ENCODE measurements at regions not wholly inside any gene's neighbourhood (a gene's known extent, or its start where the extent isn't known, plus 50 kb on each side); places are given as distances from the start of the nearest gene placed in this dataset.

DNA sequence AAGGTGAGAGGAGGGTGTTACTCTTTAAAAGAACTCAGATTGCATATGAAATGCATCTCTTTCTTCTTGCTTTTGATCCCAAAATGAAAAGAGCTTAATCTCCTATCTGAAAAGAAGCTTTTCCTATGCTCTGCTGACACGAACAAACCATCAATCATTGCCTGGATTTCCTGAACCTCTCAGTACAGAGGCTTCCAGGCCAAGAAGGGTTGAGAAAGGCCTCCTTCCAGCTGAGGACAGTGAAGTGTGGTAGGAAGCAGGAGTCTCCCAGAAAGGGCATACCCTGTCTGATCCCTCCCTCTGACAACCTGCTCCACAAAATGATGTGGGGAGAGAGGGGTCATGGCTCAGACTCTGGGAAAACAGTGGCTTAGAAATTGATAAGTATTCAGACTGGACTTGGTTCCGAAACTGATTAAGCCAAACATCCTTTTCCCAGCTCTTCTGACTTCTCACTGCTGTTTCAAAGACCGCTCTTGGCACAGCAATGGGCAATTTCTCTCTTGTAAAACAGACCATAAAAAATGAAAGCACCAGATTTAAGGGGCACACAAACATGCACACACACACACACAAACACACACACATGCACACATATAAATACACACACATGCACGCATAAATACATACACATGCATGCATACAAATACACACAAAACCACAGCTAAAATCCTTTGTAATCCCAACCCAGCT lies 310.3 kb downstream of the SIPA1L2 start:
- no peak for TF ChIP-seq TOX (CRISPR knock-in tag; IDR thresholded peaks at IDR 0.05; ENCODE audit: borderline replicate concordance)
- TF ChIP-seq BACH2 (CRISPR knock-in tag; IDR thresholded peaks at IDR 0.05; ENCODE audit: borderline replicate concordance), result no peak
- no peak for TF ChIP-seq ZNF70 (CRISPR knock-in tag; IDR thresholded peaks at IDR 0.05)
- no peak for TF ChIP-seq RARB (CRISPR knock-in tag; IDR thresholded peaks at IDR 0.05)
- TF ChIP-seq, protein P1, sequence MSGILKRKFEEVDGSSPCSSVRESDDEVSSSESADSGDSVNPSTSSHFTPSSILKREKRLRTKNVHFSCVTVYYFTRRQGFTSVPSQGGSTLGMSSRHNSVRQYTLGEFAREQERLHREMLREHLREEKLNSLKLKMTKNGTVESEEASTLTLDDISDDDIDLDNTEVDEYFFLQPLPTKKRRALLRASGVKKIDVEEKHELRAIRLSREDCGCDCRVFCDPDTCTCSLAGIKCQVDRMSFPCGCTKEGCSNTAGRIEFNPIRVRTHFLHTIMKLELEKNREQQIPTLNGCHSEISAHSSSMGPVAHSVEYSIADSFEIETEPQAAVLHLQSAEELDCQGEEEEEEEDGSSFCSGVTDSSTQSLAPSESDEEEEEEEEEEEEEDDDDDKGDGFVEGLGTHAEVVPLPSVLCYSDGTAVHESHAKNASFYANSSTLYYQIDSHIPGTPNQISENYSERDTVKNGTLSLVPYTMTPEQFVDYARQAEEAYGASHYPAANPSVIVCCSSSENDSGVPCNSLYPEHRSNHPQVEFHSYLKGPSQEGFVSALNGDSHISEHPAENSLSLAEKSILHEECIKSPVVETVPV (CRISPR knock-in tag; IDR thresholded peaks at IDR 0.05), result no peak
- no peak for TF ChIP-seq ARNTL (CRISPR knock-in tag; IDR thresholded peaks at IDR 0.05; ENCODE audit: borderline replicate concordance, low read depth)
- no peak for TF ChIP-seq TCF4 (CRISPR knock-in tag; IDR thresholded peaks at IDR 0.05; ENCODE audit: borderline replicate concordance)
- TF ChIP-seq ZNF565 (CRISPR knock-in tag; conservative IDR thresholded peaks at IDR 0.05; ENCODE audit: low read depth), result no peak
- TF ChIP-seq ZFP3 (CRISPR knock-in tag; IDR thresholded peaks at IDR 0.05), result no peak
- TF ChIP-seq ZC3H10 (CRISPR knock-in tag; IDR thresholded peaks at IDR 0.05), result no peak
- no peak for TF ChIP-seq ISL1 (CRISPR knock-in tag; IDR thresholded peaks at IDR 0.05)
- TF ChIP-seq, protein P2, sequence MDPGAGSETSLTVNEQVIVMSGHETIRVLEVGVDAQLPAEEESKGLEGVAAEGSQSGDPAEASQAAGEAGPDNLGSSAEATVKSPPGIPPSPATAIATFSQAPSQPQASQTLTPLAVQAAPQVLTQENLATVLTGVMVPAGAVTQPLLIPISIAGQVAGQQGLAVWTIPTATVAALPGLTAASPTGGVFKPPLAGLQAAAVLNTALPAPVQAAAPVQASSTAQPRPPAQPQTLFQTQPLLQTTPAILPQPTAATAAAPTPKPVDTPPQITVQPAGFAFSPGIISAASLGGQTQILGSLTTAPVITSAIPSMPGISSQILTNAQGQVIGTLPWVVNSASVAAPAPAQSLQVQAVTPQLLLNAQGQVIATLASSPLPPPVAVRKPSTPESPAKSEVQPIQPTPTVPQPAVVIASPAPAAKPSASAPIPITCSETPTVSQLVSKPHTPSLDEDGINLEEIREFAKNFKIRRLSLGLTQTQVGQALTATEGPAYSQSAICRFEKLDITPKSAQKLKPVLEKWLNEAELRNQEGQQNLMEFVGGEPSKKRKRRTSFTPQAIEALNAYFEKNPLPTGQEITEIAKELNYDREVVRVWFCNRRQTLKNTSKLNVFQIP (CRISPR knock-in tag; IDR thresholded peaks at IDR 0.05; ENCODE audit: borderline replicate concordance, low read depth), result no peak
- TF ChIP-seq ZNF8 (CRISPR knock-in tag; IDR thresholded peaks at IDR 0.05), result no peak
